NCI-H1105 (cell line): ENCODE measurements at regions not wholly inside any gene's neighbourhood (a gene's known extent, or its start where the extent isn't known, plus 50 kb on each side); places are given as distances from the start of the nearest gene placed in this dataset.
"Not testable (repeated sequence)": the region's sequence is repeated elsewhere in the genome, so short reads cannot be mapped to it uniquely, and the experiment has no call there.

Source experiments
- DNase-seq: peaks from one replicate; lab custom pipeline; 2025; lab: John Stamatoyannopoulos, UW

GRCh38 chr10:45564303-45564959, 108.1 kb downstream of the ZFAND4 start:
- no peak for DNase-seq

GRCh38 chr10:45561952-45562351, 110.6 kb downstream of the ZFAND4 start:
- DNase-seq: no peak

- no peak for DNase-seq
Observed at GRCh38 chr10:45560262-45560661, 112.3 kb downstream of the ZFAND4 start.

GRCh38 chr10:45558425-45558824, 114.1 kb downstream of the ZFAND4 start:
- no peak for DNase-seq

- no peak for DNase-seq
Observed at GRCh38 chr10:45557275-45557905, 115.2 kb downstream of the ZFAND4 start.

- no peak for DNase-seq
Observed at GRCh38 chr10:45555795-45556194, 116.8 kb downstream of the ZFAND4 start.

- DNase-seq: not testable (repeated sequence)
Observed at GRCh38 chr10:45555332-45555731, 117.2 kb downstream of the ZFAND4 start.

GRCh38 chr10:45553613-45554012, 119.0 kb downstream of the ZFAND4 start:
- DNase-seq: no peak

- no peak for DNase-seq
Observed at GRCh38 chr10:45553155-45553554, 119.4 kb downstream of the ZFAND4 start.

- no peak for DNase-seq
Observed at GRCh38 chr10:45552476-45552875, 120.1 kb downstream of the ZFAND4 start.

GRCh38 chr10:45550903-45551786, 121.4 kb downstream of the ZFAND4 start:
- no peak for DNase-seq

GRCh38 chr10:45548068-45548467, 124.5 kb downstream of the ZFAND4 start:
- DNase-seq: no peak

GRCh38 chr10:45547207-45547606, 125.4 kb downstream of the ZFAND4 start:
- no peak for DNase-seq

GRCh38 chr10:45545150-45545549, 127.4 kb downstream of the ZFAND4 start:
- no peak for DNase-seq

GRCh38 chr10:45544191-45544590, 128.4 kb downstream of the ZFAND4 start:
- DNase-seq: no peak

GRCh38 chr10:45541032-45541431, 131.5 kb downstream of the ZFAND4 start:
- not testable (repeated sequence) for DNase-seq

GRCh38 chr10:45540589-45540988, 132.0 kb downstream of the ZFAND4 start:
- DNase-seq: not testable (repeated sequence)

- DNase-seq: not testable (repeated sequence)
Observed at GRCh38 chr10:45539569-45539968, 133.0 kb downstream of the ZFAND4 start.

GRCh38 chr10:45534572-45534971, 138.0 kb downstream of the ZFAND4 start:
- DNase-seq: no peak

- DNase-seq: no peak
Observed at GRCh38 chr10:45532480-45532879, 140.1 kb downstream of the ZFAND4 start.

GRCh38 chr10:45526309-45526905, 146.2 kb downstream of the ZFAND4 start:
- no peak for DNase-seq

- DNase-seq: no peak
Observed at GRCh38 chr10:45520476-45520875, 146.5 kb downstream of the ALOX5 start.
